Mesothelial cell of epicardium (in vitro differentiated cells): ENCODE measurements at regions not wholly inside any gene's neighbourhood (a gene's known extent, or its start where the extent isn't known, plus 50 kb on each side); places are given as distances from the start of the nearest gene placed in this dataset.
A peak's percentile ranks its signal among the peaks of the same experiment; 100 is the strongest.

Experiments
- DNase-seq, 2 experiments: peaks; one replicate each; pipeline ENCODE4 v3.0.0; 2021; ENCODE audit warnings: low spot score in 2 of 2; ENCODE audit not compliant: unreplicated experiment in 2 of 2
- H3K27ac Mint-ChIP-seq: 2 replicates; pipeline ENCODE4 v1.8.0; 2021; ENCODE audit warnings: mixed read lengths
- H3K27me3 Mint-ChIP-seq: 2 replicates; pipeline ENCODE4 v1.8.0; 2021; ENCODE audit warnings: low read depth, mixed read lengths
- H3K36me3 Mint-ChIP-seq: 2 replicates; pipeline ENCODE4 v1.8.0; 2021; ENCODE audit warnings: mixed read lengths
- H3K4me1 Mint-ChIP-seq: 2 replicates; pipeline ENCODE4 v1.8.0; 2021; ENCODE audit warnings: mixed read lengths
- H3K4me3 Mint-ChIP-seq: 2 replicates; pipeline ENCODE4 v1.8.0; 2021; ENCODE audit warnings: mild to moderate bottlenecking, moderate library complexity, mixed read lengths
- H3K9me3 Mint-ChIP-seq: 2 replicates; pipeline ENCODE4 v1.8.0; 2021; ENCODE audit warnings: mixed read lengths
- CTCF ChIP-seq: fragments of 200-600 bp; sonication (generic); IDR thresholded peaks from one replicate; pipeline ENCODE4 v1.5.0; 2021; ENCODE audit warnings: antibody characterized with exemption; ENCODE audit not compliant: unreplicated experiment

- H3K9me3 Mint-ChIP-seq, result peaks cover 14% of the 10 kb centered on the region
- H3K4me1 Mint-ChIP-seq, result peaks cover 27% of the 10 kb centered on the region
- peaks cover 2% of the 10 kb centered on the region for H3K36me3 Mint-ChIP-seq
- peak overlapping the region; percentile 88 for H3K27ac Mint-ChIP-seq
- H3K27me3 Mint-ChIP-seq, result no peaks in the 10 kb centered on the region
- H3K4me3 Mint-ChIP-seq, result no peak overlapping the region
- no peak for DNase-seq
- no peak for TF ChIP-seq CTCF
Measured at GRCh38 chr3:151581035-151581434, 120.2 kb upstream of the IGSF10 start.

- Mint-ChIP-seq H3K27ac (peak overlapping the region; percentile 88), H3K4me3 (no peak overlapping the region), H3K9me3 (peaks cover 14% of the 10 kb centered on the region), H3K27me3 (no peaks in the 10 kb centered on the region), H3K4me1 (peaks cover 27% of the 10 kb centered on the region), H3K36me3 (peaks cover 2% of the 10 kb centered on the region)
- no peak for DNase-seq
- no peak for TF ChIP-seq CTCF
Measured at GRCh38 chr3:151580591-151580990, 119.7 kb upstream of the IGSF10 start.

GRCh38 chr3:151579571-151580270 lies 118.9 kb upstream of the IGSF10 start:
- no peak for DNase-seq
- Mint-ChIP-seq H3K4me3 (no peak overlapping the region), H3K36me3 (peaks cover 2% of the 10 kb centered on the region), H3K27ac (peak overlapping the region; percentile 88), H3K9me3 (peaks cover 14% of the 10 kb centered on the region), H3K4me1 (peaks cover 27% of the 10 kb centered on the region), H3K27me3 (no peaks in the 10 kb centered on the region)
- no peak for TF ChIP-seq CTCF

- no peak for TF ChIP-seq CTCF
- H3K27me3 Mint-ChIP-seq, result no peaks in the 10 kb centered on the region
- DNase-seq, result no peak
- H3K4me3 Mint-ChIP-seq, result no peak overlapping the region
- no peak overlapping the region for H3K27ac Mint-ChIP-seq
- peaks cover 6% of the 10 kb centered on the region for H3K36me3 Mint-ChIP-seq
- H3K9me3 Mint-ChIP-seq, result peaks cover 23% of the 10 kb centered on the region
- H3K4me1 Mint-ChIP-seq, result peaks cover 18% of the 10 kb centered on the region
Measured at GRCh38 chr3:151578495-151578894, 117.6 kb upstream of the IGSF10 start.

- H3K4me3 Mint-ChIP-seq, result no peak overlapping the region
- no peak for DNase-seq
- no peaks in the 10 kb centered on the region for H3K27me3 Mint-ChIP-seq
- H3K9me3 Mint-ChIP-seq, result peaks cover 39% of the 10 kb centered on the region
- H3K4me1 Mint-ChIP-seq, result peaks cover 18% of the 10 kb centered on the region
- TF ChIP-seq CTCF, result no peak
- H3K36me3 Mint-ChIP-seq, result peaks cover 8% of the 10 kb centered on the region
- H3K27ac Mint-ChIP-seq, result no peak overlapping the region
Measured at GRCh38 chr3:151576511-151577137, 115.8 kb upstream of the IGSF10 start.
